HAP-1 (cell line): ENCODE measurements at regions not wholly inside any gene's neighbourhood (a gene's known extent, or its start where the extent isn't known, plus 50 kb on each side); places are given as distances from the start of the nearest gene placed in this dataset.
"Not testable (repeated sequence)": the region's sequence is repeated elsewhere in the genome, so short reads cannot be mapped to it uniquely, and the experiment has no call there.

ENCODE experiments used
- DNase-seq, 2 experiments: peaks; one replicate each; pipeline ENCODE4 v3.0.0-alpha.2; 2016 to 2020; ENCODE audit warnings: low spot score in 2 of 2
- H3K27me3 ChIP-seq: fragments of 250-450 bp; sonication (Bioruptor Pico); 2 replicates; pipeline ENCODE4 v1.5.1; 2020; ENCODE audit warnings: low read depth, mild to moderate bottlenecking, moderate library complexity
- H3K36me3 ChIP-seq: fragments of 250-450 bp; sonication (Bioruptor Pico); replicated peaks from 2 replicates; pipeline ENCODE4 v1.5.1; 2020; ENCODE audit warnings: mild to moderate bottlenecking
- H3K4me1 ChIP-seq: fragments of 250-450 bp; sonication (Bioruptor Pico); 2 replicates; pipeline ENCODE4 v1.5.1; 2020; ENCODE audit warnings: mild to moderate bottlenecking
- H3K4me3 ChIP-seq: fragments of 250-450 bp; sonication (Bioruptor Pico); 2 replicates; pipeline ENCODE4 v1.5.1; 2020; ENCODE audit warnings: mild to moderate bottlenecking, moderate library complexity
- H3K9me3 ChIP-seq: fragments of 250-450 bp; sonication (Bioruptor Pico); 2 replicates; pipeline ENCODE4 v1.5.1; 2020; ENCODE audit warnings: mild to moderate bottlenecking, moderate library complexity
- in situ Hi-C: fragments of 300-500 bp; cut with MboI; formaldehyde crosslinking; loops from 3 replicates; pipeline ENCODE4 v1.14.3; 2020; ENCODE audit warnings: low sequenced_read_pairs, inconsistent platforms, mixed read lengths

DNA sequence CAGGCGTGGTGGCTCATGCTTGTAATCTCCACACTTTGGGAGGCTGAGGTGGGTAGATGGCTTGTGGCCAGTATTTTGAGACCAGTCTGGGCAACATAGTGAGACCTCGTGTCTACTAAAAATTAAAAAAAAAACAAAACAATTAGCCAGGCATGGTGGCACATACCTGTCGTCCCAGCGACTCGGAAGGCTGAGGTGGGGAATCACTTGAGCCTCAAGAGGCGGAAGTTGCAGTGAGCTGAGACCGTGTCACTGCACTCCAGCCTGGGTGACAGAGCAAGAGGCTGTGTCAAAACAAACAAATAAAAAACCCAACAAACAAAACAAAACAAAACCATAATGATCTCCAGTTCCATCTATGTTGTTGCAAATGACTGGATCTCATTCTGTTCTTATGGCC is 341.3 kb upstream of the CFAP20DC start:
- H3K9me3 ChIP-seq = no peaks in the 10 kb centered on the region
- H3K4me3 ChIP-seq = no peak overlapping the region
- H3K27me3 ChIP-seq = peaks cover 5% of the 10 kb centered on the region; the same call in 1 of the 2 replicates
- no peak for DNase-seq
- in situ Hi-C loops = no loop called here
- H3K36me3 ChIP-seq = no peaks in the 10 kb centered on the region
- H3K4me1 ChIP-seq = no peaks in the 10 kb centered on the region

DNA sequence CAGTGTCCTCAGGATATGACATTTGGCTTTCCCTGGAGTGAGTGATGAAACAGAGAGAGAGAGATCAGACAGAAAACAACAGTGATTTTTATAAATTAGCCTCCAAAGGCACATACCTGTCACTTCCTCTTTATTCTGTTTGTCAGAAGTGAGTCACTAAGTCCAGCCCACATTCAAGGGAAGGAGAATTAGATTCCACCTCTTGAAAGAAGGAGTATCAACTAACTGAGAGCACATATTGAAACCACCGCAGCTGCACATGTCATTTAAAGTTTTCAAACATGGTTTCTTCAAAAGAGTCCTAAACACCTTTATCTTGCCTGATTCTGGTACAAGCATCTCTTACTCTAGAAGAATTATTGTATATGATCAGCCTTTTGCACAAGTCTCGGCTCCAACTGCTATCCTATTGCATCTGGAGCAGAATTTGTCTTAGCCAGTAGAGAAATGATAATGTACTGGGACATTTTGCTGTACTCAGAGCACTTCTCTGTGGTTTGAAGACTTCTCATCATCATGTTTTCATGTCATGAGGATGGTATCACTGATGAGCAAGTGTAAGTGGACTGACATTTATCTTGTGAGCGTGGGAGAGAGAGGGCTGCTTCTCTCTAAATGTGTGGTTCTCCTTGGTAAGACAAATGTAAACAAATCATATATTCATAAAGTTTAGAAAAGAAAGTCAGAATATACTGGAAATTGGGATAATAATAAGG is 338.9 kb upstream of the CFAP20DC start:
- in situ Hi-C loops = no loop called here
- Histone ChIP-seq H3K9me3 (no peaks in the 10 kb centered on the region), H3K36me3 (no peaks in the 10 kb centered on the region), H3K27me3 (peaks cover 5% of the 10 kb centered on the region; the same call in 1 of the 2 replicates), H3K4me1 (no peaks in the 10 kb centered on the region), H3K4me3 (no peak overlapping the region)
- DNase-seq = no peak

DNA sequence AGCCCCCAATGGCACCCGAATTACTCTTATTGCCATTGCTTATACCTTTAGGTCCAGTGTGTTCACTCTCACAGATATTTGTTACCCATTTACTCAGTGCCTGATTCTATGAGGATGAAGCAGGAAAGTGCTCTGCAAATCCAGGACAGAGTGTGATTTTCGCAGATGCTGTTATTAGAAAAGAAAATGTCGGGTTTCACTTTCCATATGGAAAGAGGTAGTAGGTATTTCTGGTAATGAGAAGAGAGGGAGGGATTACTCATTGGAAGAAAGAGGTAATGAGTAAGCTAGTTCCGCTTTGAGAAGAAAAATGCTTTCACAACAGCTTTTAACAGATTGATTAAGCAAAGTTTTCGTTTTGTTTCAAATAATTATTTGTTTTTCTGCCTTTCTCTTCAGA is 336.3 kb upstream of the CFAP20DC start:
- Histone ChIP-seq H3K9me3 (no peaks in the 10 kb centered on the region), H3K4me3 (no peak overlapping the region), H3K4me1 (no peaks in the 10 kb centered on the region), H3K27me3 (peaks cover 5% of the 10 kb centered on the region; the same call in 1 of the 2 replicates), H3K36me3 (no peaks in the 10 kb centered on the region)
- no peak for DNase-seq
- in situ Hi-C loops = no loop called here

DNA sequence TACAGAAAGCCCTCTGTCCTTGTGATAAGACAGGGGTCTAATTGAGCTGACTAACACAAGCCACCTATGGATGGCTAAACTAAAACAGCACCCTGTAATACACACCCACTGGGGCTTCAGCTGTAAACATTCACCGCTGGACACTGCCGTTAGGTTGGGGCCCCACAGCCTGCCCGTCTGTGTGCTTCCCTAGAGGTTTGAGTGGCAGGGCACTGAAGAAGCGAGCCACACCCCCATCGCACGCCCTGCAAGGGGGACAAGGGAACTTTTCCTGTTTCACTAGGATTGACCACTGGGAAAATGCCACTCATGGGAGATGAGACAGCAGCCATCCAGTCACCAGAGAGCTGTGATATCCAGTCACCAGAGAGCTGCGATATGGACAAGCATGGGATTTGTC is 335.7 kb upstream of the CFAP20DC start:
- no peaks in the 10 kb centered on the region for H3K9me3 ChIP-seq
- H3K36me3 ChIP-seq = no peaks in the 10 kb centered on the region
- no peak for DNase-seq
- no peaks in the 10 kb centered on the region for H3K4me1 ChIP-seq
- H3K27me3 ChIP-seq = peaks cover 5% of the 10 kb centered on the region; the same call in 1 of the 2 replicates
- no peak overlapping the region for H3K4me3 ChIP-seq
- in situ Hi-C loops = no loop called here

DNA sequence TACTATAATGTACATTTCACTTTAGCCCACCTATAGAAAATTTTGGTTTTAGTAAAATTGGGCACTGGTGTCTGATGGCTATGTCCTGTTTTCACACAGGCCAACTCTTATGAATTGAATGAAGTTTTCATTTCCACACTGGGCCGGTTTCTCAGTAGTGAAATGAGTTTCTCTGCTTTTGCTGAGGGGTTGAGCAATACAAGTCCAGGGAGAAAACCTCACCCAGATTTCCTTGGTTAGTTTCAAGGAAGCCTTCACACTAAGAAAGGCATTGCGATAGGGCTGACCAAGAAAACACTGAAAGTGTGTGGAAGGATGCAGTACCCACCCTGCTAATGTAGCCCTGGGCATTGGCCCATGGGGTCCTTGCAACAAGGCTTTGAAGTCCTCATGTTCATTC is 331.5 kb upstream of the CFAP20DC start:
- DNase-seq = no peak
- H3K4me3 ChIP-seq = no peak overlapping the region
- H3K36me3 ChIP-seq = no peaks in the 10 kb centered on the region
- no peaks in the 10 kb centered on the region for H3K4me1 ChIP-seq
- H3K27me3 ChIP-seq = no peaks in the 10 kb centered on the region
- in situ Hi-C loops = no loop called here
- no peaks in the 10 kb centered on the region for H3K9me3 ChIP-seq

DNA sequence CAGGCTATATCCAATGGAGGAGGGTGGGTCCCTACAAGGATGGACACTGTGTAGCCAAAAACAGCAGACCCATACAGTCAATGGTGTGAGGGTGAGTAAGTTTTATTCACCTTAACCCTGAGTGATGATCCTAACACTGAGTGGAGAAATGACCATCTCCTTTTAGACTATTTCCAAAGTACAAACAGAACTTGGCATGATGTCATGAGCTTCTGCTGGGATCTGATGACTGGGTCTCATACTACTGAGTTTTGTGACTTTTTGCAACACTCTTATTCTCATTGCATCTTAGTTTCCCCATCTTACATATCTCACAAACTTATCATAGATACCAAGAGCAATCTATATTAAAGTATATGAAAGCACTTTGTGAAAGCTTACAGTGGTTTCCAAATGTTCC is 330.3 kb upstream of the CFAP20DC start:
- no peaks in the 10 kb centered on the region for H3K36me3 ChIP-seq
- H3K4me3 ChIP-seq = no peak overlapping the region
- no peaks in the 10 kb centered on the region for H3K27me3 ChIP-seq
- no peaks in the 10 kb centered on the region for H3K9me3 ChIP-seq
- DNase-seq = no peak
- no peaks in the 10 kb centered on the region for H3K4me1 ChIP-seq
- in situ Hi-C loops = no loop called here

DNA sequence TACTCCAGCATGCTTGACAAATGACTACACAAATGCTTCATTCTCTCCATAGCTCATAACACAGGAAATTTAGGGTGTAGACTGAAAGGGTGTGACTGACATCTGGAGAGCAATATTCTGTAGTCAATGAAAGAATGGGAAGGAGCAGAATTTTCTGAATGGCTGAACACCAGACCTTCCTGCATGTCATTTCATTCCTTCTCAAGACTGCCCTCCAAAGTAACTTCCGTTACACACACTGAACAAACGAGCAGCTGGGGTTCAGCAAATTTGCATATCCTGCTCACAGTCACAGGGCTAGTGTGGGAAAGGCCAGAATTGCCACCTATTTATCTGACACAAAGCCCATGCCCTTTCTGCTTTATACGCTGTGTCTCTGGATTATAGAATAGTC is 325.0 kb upstream of the CFAP20DC start:
- Histone ChIP-seq H3K36me3 (no peaks in the 10 kb centered on the region), H3K4me3 (no peak overlapping the region), H3K27me3 (no peaks in the 10 kb centered on the region), H3K4me1 (no peaks in the 10 kb centered on the region), H3K9me3 (no peaks in the 10 kb centered on the region)
- in situ Hi-C loops = no loop called here
- no peak for DNase-seq

DNA sequence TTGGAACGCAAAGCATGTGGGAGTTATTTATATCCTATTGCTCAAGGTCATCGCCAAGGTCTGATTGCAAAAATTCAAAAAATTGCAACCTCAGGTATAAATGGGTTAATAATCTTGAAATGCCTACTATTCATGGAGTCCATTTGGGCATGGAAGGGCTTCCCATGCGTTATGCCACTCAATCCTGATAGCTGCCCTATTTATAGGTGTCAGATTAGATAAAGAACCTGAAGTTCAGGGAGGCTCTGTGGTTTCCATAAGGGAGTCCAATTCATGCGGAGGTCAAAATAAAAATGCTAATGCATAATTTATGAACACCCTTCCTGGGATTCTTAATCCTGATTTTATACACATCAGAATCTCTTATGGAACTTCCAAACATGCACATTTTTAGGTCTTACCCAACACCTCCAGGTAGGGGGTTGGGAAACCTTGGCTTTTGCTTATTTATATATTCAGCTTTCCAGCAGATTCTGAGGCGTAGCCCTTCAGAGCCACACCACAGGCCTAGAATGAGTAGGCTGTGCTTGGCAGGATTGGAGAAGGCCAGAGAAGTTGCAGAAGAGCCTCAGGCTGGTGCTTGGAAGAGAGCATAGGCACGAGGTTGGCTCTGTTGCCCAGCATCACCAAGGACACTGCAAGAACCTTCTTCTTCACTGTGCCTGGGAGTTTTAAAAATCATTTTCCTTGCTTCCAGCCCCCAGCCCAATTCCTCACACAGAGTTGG is 324.4 kb upstream of the CFAP20DC start:
- in situ Hi-C loops = no loop called here
- no peaks in the 10 kb centered on the region for H3K27me3 ChIP-seq
- no peaks in the 10 kb centered on the region for H3K36me3 ChIP-seq
- H3K9me3 ChIP-seq = no peaks in the 10 kb centered on the region
- no peak for DNase-seq
- no peaks in the 10 kb centered on the region for H3K4me1 ChIP-seq
- H3K4me3 ChIP-seq = no peak overlapping the region

DNA sequence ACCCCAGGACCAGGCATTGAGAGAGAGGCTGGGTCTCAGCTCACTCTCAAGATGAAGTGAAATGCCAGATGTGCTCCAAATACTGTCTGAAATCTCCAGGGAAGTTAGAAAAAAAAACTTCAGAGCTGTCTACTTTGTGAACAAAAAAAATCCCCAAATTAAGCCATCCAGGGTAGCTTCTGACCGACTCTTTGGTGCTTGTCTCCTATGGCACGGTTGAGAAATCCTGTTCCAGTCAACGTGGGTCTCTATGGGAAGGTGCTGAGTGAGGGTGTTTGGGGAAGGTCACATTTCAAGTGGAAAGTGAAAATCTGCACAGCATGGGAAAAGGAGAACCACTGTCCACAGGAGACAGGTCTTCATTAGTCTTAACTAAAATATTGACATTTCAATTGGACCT is 322.5 kb upstream of the CFAP20DC start:
- in situ Hi-C loops = no loop called here

DNA sequence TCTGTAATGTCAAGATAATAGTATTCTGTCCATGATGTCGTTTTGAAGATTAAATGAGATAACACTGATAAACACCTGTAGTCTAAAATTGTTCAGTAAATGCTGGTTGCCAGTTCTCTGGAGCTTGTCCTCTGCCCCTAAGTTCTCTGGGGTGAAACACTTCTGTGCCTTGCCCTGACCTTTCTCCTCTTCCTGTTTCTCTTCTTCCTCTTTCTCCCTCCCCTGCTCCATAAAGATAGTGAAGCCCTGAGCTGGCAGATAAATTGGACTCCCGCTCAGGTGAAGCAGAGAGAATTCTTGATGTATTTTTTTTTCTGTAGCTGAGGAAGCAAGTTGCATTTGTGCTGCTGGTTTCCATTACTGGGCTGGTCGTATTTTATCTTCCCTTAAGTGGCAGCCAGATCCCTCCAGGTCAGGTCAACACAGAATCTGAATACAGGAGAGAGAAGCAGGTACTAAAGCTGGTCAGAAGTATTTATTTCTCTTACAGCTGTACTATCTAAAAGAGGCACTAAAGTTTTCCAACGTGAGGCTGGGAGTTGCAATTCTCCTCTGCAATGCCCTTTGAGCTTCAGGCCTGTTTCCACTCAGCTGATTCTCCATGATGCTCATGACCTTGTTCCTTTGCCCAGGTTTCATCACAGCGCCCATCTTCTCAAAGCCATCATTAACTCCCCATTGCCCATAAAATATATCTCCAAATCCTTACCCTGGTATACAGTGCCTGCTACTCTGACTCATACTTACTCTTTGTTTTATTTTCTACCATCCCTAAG is 319.3 kb upstream of the CFAP20DC start:
- Histone ChIP-seq H3K9me3 (0 out of 2 replicates have a peak, but pooled peaks cover 2% of the 10 kb centered on the region), H3K4me1 (no peaks in the 10 kb centered on the region), H3K36me3 (no peaks in the 10 kb centered on the region), H3K27me3 (no peaks in the 10 kb centered on the region), H3K4me3 (no peak overlapping the region)
- no peak for DNase-seq
- in situ Hi-C loops = no loop called here

More for the DNA sequence above, 322.5 kb upstream of the CFAP20DC start:
- Histone ChIP-seq H3K4me3 (no peak overlapping the region), H3K27me3 (no peaks in the 10 kb centered on the region), H3K4me1 (no peaks in the 10 kb centered on the region), H3K36me3 (no peaks in the 10 kb centered on the region), H3K9me3 (no peaks in the 10 kb centered on the region)
- no peak for DNase-seq

DNA sequence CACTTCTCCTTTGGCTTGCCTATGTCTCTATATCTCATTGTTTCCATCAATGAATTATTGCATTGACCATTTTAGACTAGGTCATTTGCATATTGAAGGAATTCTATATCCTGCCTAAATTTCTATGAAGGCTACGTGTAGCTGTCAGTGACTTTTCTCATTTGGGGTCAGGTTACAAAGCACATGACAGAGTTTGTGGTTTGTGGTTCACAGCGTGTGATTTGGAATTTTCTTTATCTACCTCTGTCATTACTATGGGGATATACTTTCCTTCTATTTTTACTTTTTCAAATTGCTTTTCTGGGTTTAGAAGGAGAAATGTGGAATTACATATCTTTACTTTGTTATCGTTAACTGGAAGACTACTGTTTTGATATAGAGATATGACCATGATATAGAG is 317.3 kb upstream of the CFAP20DC start:
- no peaks in the 10 kb centered on the region for H3K4me1 ChIP-seq
- no peaks in the 10 kb centered on the region for H3K27me3 ChIP-seq
- no peak for DNase-seq
- in situ Hi-C loops = no loop called here
- no peaks in the 10 kb centered on the region for H3K36me3 ChIP-seq
- no peak overlapping the region for H3K4me3 ChIP-seq
- 0 out of 2 replicates have a peak, but pooled peaks cover 2% of the 10 kb centered on the region for H3K9me3 ChIP-seq

DNA sequence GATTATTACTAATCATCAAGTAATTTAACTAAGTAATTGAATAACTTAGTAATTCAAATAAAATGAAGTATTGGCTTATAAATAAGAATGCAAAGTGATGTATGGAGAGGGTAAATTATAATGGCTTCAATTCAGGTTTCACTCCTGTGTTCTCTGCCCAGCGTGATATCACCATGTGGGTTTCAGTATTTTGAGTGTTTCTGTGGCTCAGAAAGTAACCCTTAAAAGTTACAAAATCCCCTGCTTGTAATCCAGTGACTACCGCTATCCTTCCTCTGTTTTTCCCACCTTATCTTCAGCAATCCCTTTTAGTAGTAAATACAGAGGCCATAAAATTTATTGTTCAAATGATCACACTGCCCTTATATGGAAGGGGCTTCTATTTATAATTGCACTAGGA is 316.4 kb upstream of the CFAP20DC start:
- H3K36me3 ChIP-seq = no peaks in the 10 kb centered on the region
- no peaks in the 10 kb centered on the region for H3K4me1 ChIP-seq
- H3K4me3 ChIP-seq = no peak overlapping the region
- no peaks in the 10 kb centered on the region for H3K27me3 ChIP-seq
- in situ Hi-C loops = no loop called here
- 0 out of 2 replicates have a peak, but pooled peaks cover 2% of the 10 kb centered on the region for H3K9me3 ChIP-seq
- no peak for DNase-seq

DNA sequence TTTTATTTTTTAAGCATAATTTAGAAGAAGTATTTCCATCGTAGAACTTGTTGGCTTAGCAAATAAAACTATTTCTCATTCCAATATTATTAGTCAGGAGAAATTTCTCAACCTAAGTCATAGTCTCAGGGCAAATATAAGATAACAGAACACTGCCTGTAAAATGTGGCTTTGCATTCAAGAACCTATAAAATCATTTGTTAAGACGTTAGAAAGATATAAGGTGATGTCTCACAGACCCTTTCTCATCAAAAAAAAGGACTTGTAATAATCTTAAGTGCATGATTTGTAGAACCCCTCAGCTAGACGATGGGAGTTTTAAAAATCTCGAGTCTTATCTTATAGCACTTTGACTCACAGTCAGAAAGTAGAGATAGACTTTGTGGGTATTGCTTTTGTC is 314.7 kb upstream of the CFAP20DC start:
- Histone ChIP-seq H3K4me3 (no peak overlapping the region), H3K27me3 (no peaks in the 10 kb centered on the region), H3K36me3 (no peaks in the 10 kb centered on the region), H3K9me3 (0 out of 2 replicates have a peak, but pooled peaks cover 2% of the 10 kb centered on the region), H3K4me1 (no peaks in the 10 kb centered on the region)
- DNase-seq = no peak
- in situ Hi-C loops = no loop called here

DNA sequence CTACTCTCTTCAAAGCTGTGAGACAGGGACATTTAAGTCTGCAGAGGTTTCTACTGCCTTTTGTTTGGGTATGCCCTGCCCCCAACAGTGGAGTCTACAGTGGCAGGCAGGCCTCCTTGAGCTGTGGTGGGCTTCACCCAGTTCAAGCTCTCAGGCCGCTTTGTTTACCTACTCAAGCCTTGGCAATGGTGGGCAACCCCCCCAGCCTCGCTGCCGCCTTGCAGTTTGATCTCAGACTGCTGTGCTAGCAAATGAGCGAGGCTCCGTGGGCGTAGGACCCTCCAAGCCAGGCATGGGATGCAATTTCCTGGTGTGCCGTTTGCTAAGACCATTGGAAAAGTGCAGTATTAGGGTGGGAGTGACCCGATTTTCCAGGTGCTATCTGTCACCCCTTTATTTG is 310.5 kb upstream of the CFAP20DC start:
- H3K4me1 ChIP-seq, DNase-seq, H3K4me3 ChIP-seq, H3K36me3 ChIP-seq, in situ Hi-C loops, H3K27me3 ChIP-seq, H3K9me3 ChIP-seq: not testable (repeated sequence)
